ENCODE measurements at regions not wholly inside any gene's neighbourhood (a gene's known extent, or its start where the extent isn't known, plus 50 kb on each side); places are given as distances from the start of the nearest gene placed in this dataset.
"Not testable (repeated sequence)": the region's sequence is repeated elsewhere in the genome, so short reads cannot be mapped to it uniquely, and the experiment has no call there.

- Histone ChIP-seq H3K9me3 (ENCODE audit: control insufficient read depth, insufficient read depth, low read length) (no peaks in the 10 kb centered on the region), H3K27me3 (ENCODE audit: control insufficient read depth, insufficient read depth, low read length) (no peaks in the 10 kb centered on the region), H3K4me3 (ENCODE audit: low read depth, low read length) (no peak overlapping the region), H3K27ac (ENCODE audit: low read depth, low read length) (no peak overlapping the region)
- DNase-seq (ENCODE audit: low read depth, low spot score): no peak
- ChIA-PET CTCF (no interaction called here), POLR2A (no interaction called here)
- no peak for TF ChIP-seq CTCF (IDR thresholded peaks at IDR 0.05; ENCODE audit: low read depth, low read length)
These were observed 183.9 kb downstream of the BARX1 start for GRCh38 chr9:93771276-93771675.

GRCh38 chr9:93761822-93762221, 185.4 kb downstream of the PHF2 start:
- no peak for TF ChIP-seq CTCF (IDR thresholded peaks at IDR 0.05; ENCODE audit: low read depth, low read length)
- Histone ChIP-seq H3K9me3 (ENCODE audit: control insufficient read depth, insufficient read depth, low read length) (no peaks in the 10 kb centered on the region), H3K27ac (ENCODE audit: low read depth, low read length) (no peak overlapping the region), H3K27me3 (ENCODE audit: control insufficient read depth, insufficient read depth, low read length) (no peaks in the 10 kb centered on the region), H3K4me3 (ENCODE audit: low read depth, low read length) (no peak overlapping the region)
- no peak for DNase-seq (ENCODE audit: low read depth, low spot score)
- CTCF ChIA-PET: no interaction called here
- POLR2A ChIA-PET: no interaction called here

GRCh38 chr9:93750045-93750444, 173.7 kb downstream of the PHF2 start:
- H3K4me3 ChIP-seq (ENCODE audit: low read depth, low read length): no peak overlapping the region

GRCh38 chr9:93748827-93749226, 172.4 kb downstream of the PHF2 start:
- H3K27ac ChIP-seq (ENCODE audit: low read depth, low read length); DNase-seq (ENCODE audit: low read depth, low spot score); CTCF ChIA-PET; H3K9me3 ChIP-seq (ENCODE audit: control insufficient read depth, insufficient read depth, low read length); H3K27me3 ChIP-seq (ENCODE audit: control insufficient read depth, insufficient read depth, low read length); POLR2A ChIA-PET; H3K4me3 ChIP-seq (ENCODE audit: low read depth, low read length): not testable (repeated sequence)

More at GRCh38 chr9:93750045-93750444, 173.7 kb downstream of the PHF2 start:
- ChIA-PET CTCF (interaction anchor here (0.6 kb wide), 1 partner anchor 156 kb away, joined by 3 read pairs; no protein-coding TSS in a partner anchor), POLR2A (no interaction called here)
- H3K9me3 ChIP-seq (ENCODE audit: control insufficient read depth, insufficient read depth, low read length): peaks cover 8% of the 10 kb centered on the region
- TF ChIP-seq CTCF (IDR thresholded peaks at IDR 0.05; ENCODE audit: low read depth, low read length): no peak
- H3K27me3 ChIP-seq (ENCODE audit: control insufficient read depth, insufficient read depth, low read length): no peaks in the 10 kb centered on the region
- no peak for DNase-seq (ENCODE audit: low read depth, low spot score)
- no peak overlapping the region for H3K27ac ChIP-seq (ENCODE audit: low read depth, low read length)

GRCh38 chr9:93731963-93732362, 155.6 kb downstream of the PHF2 start:
- H3K27me3 ChIP-seq (ENCODE audit: control insufficient read depth, insufficient read depth, low read length): no peaks in the 10 kb centered on the region
- H3K4me3 ChIP-seq (ENCODE audit: low read depth, low read length): no peak overlapping the region
- peaks cover 2% of the 10 kb centered on the region; the same call in 1 of the 2 replicates for H3K9me3 ChIP-seq (ENCODE audit: control insufficient read depth, insufficient read depth, low read length)
- CTCF ChIA-PET: no interaction called here
- no peak overlapping the region for H3K27ac ChIP-seq (ENCODE audit: low read depth, low read length)
- TF ChIP-seq CTCF (IDR thresholded peaks at IDR 0.05; ENCODE audit: low read depth, low read length): no peak
- POLR2A ChIA-PET: no interaction called here
- DNase-seq (ENCODE audit: low read depth, low spot score): no peak

- no peak for TF ChIP-seq CTCF (IDR thresholded peaks at IDR 0.05; ENCODE audit: low read depth, low read length)
- POLR2A ChIA-PET: no interaction called here
- Histone ChIP-seq H3K9me3 (ENCODE audit: control insufficient read depth, insufficient read depth, low read length) (peaks cover 13% of the 10 kb centered on the region), H3K4me3 (ENCODE audit: low read depth, low read length) (no peak overlapping the region), H3K27ac (ENCODE audit: low read depth, low read length) (no peak overlapping the region), H3K27me3 (ENCODE audit: control insufficient read depth, insufficient read depth, low read length) (no peaks in the 10 kb centered on the region)
- DNase-seq (ENCODE audit: low read depth, low spot score): no peak
- CTCF ChIA-PET: no interaction called here
These were observed 154.3 kb downstream of the PHF2 start for GRCh38 chr9:93730648-93731047.

Data from AG04450 (cell line).